Stimulated activated CD4-positive, alpha-beta T cell treated with anti-CD3 and anti-CD28 coated beads, Interleukin-12 subunit alpha, Interleukin-12 subunit beta, amount 100 ng/mL, for 48 hours (primary cell): ENCODE measurements at regions not wholly inside any gene's neighbourhood (a gene's known extent, or its start where the extent isn't known, plus 50 kb on each side); places are given as distances from the start of the nearest gene placed in this dataset.
"Not testable (repeated sequence)": the region's sequence is repeated elsewhere in the genome, so short reads cannot be mapped to it uniquely, and the experiment has no call there.

ENCODE experiments used
- DNase-seq, 3 donors: peaks; one replicate each; pipeline ENCODE4 v3.0.0-alpha.2; 2020; ENCODE audit warnings: low read depth in 2 of 3, low spot score in 1 of 3

DNA sequence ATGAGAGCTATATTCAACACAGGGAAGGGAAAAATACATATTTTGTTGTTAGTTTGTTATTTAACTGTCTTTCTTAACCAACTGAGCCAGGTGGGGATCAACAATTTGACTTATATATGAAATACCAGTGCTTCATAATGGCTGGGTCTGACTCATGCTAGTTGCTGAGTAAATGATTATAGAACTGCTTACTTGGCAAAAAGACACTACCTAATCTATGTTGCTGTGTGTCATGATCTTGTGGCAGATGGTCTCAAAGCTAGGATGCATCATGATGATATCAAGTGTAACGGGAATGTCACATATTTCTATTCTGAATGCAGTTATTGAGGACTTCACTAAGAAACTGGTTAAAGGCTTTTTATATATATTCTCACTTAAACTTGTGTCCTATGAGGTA, 727.4 kb upstream of the SLITRK1 start:
- no peak for DNase-seq

DNA sequence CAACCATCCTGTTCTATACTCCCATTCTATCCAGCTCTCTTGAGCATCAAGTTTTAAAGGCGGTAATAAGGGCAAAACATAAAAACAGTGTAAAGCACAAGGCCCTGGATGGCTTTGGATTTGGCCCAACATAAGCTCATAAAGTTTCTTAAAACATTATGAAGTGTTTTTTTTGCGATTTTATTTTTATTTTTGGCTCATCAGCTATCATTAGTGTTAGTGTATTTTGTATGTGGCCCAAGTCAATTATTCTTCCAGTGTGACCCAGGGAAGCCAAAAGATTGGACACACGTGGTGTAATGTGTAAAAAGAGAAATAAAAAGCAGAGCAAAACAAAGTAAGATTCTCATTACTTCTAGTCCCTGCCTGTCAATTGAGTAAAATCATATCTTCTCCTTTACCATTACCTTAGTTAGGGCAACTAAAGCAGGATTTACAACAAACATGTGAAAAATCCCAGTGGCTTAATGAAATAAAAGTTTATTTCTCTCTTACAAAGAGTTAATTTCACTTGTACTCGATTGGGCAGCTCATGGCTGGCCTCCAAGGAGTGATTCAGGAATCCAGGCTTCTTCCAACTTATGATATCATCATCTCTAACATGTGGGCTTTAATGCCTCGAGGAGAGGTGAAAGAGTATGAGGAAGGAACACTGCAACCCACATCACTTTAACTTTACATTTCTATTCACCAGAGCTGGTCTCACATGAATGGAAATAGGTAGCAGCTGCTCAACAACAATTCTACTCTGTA, 725.2 kb upstream of the SLITRK1 start:
- DNase-seq: no peak

DNA sequence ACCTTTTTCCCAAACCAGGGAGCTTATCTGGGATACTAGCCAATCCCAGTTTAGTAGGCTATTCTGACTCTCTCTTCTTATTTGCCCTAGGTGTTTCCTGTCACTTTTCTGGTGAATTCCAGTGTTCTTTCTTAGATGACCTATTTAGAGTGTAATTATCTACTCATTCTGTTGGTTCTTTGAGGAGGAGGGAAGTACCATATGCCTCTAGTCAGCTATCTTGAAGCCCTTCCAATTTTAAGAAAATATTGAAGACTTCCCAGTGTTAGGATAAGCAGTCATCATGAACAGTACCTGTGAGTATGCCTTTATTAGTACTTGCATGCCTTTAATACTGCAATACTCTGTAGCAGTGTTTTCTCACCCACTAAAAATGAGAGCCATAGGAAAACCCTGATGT, 724.3 kb upstream of the SLITRK1 start:
- DNase-seq: no peak

DNA sequence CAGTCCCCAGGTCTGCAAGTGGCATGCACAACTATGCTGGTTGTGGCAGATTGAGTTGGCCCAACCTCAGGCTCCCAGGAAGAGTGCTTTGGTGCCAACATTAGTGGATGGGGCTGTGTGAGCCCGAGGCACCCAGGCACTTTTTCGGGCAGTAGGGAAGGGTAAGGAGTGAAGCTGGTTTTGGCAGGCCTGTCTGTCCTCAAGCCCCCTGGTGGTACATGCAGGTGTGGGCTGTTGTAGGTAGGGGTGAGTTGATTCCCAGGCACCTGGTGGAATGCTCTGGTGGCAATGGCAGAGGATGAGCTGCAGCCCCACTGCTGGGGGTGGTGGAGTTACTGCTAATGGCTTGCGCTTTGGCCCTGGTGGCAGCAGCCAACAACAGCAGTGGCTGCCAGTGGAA, 723.7 kb upstream of the SLITRK1 start:
- DNase-seq: no peak

DNA sequence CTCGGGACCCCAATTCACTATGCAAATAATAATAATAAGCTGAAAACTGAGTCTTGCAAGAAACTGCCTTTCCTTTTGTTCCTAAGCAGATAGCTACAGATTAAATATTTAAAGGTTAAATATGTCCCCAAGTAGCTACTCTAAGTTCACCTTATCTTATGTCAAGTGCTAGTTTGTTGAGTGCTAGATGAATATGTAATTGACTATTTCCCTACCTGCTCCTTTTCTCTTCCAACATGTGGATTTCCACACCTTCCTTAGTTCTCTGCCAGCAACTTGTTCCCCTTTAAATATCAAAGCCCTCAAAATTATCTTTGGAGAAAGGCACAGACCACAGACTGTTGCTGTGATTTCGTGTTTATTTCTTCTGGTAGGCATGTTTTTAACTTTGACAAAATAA, 709.2 kb upstream of the SLITRK1 start:
- no peak for DNase-seq

DNA sequence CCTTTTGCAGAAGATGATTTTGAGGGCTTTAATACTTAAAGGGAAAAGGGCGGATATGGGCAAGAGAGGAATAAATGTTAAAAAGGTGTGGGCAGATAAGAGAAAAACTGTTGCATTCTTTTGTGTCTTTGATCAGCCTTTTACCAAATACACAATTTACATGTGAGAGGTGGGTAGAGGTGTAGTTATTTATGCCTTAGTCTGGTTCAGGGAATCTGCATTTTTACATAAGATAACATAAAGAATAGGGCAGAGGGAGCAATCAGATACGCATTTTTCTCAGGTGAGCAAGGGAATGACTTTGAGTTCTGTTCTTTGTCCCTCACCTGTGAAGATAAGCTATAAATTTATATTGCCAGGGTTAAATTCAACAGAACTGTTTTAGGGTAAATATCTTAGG, 708.4 kb upstream of the SLITRK1 start:
- no peak for DNase-seq

DNA sequence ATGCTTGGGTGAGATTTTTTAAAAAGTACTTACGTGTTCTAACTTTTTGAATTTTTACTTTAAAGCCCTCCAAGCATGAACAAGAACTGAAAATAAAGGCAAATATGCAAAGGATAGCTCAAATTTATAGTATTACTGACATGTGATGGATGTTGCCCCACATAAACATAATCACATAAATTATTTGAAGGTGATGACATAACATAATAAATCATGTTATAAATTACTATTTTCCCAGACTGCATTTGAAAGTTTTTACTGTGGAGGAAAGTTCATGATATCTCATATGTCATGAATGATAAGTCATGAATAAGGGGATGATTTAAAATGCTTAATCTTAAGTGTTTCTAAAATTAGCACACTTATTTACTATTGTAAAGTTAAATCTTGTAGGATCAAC, 705.7 kb upstream of the SLITRK1 start:
- DNase-seq: no peak

DNA sequence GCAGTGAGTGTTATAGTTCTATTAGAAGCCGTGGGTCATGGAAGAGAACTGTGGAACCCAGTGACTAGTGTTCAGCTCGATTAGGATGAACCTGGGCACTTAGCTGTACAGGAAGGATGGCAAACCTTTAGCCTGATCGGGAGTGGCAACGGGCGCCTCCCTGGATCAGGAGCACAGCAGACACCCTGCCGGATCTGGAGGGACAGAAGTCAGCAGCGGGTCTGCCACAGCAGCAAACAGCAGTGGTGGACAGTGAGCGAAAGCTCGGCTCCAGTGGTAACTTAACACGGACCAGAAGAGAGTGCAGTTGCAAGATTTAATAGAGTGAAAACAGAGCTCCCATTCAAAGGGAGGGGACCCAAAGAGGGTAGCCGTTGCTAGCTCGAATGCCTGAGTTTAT, 697.6 kb upstream of the SLITRK1 start:
- DNase-seq: not testable (repeated sequence)

DNA sequence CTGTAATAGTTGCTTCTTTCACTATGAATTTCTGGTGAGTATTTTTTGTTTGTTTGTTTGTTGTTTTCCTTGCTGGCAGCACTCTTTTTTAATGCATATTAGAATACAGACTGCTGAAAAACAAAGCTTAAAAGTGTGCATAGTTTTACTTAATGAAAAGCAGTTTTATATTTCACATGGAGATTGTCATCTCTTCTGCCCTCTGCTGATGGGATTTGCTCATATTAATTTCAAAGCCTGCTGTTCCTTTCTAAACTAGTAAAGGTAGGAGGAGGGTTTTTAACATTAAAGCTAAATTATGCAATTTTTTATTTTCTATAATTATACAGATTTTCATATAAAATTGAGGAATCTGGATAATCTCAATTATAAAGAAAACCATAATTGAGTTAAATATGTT, 692.6 kb upstream of the SLITRK1 start:
- DNase-seq: no peak

DNA sequence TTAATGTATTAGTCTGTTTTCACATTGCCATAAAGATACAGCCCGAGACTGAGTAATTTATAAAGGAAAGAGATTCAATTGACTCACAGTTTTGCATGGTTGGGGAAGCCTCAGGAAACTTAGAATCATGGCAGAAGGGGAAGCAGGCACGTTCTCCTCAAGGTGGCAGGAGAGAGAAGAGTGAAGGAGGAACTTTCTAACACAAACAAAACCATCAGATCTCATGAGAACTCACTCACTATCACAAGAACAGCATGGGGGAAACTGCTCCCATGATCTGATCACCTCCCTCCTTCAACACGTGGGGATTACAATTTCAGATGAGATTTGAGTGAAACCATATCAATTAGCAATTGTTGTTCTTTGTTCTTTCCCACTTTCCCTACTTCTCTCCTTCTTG, 689.0 kb upstream of the SLITRK1 start:
- no peak for DNase-seq

DNA sequence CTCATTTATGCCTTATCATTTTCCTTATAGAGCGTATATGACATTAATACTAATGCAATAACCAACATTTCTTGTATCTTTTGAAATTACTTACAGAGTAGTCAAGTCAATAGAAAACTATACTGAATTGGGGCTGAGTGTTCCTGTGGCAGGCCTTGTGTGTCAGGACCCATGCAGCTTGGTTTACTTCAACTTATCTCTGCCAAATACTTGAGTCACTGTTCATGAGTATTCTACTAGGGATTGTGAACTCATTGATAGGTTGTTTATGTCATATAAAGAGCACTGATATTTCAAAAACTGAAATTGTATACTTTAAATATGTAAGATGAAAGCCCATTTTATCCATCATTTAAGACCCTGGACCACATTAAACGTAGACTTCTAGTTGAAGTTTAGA, 688.6 kb upstream of the SLITRK1 start:
- no peak for DNase-seq

DNA sequence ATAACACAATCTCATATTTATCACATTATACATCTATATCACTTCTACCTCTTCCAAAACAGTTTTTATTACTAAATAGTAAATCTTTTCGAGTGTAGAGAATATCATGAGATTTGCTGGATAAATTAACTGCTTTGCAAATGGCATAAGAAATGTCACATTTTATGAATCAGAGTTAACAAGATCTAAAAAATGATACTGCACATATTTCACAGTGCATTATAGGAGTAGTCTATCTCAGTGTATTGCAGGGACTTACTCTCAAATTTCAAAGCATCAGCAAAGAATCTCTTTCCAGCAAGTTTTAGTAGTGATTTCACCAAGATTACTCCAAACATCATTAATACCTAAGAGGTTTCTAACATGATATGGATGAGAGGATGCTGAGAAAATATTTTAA, 687.1 kb upstream of the SLITRK1 start:
- no peak for DNase-seq

DNA sequence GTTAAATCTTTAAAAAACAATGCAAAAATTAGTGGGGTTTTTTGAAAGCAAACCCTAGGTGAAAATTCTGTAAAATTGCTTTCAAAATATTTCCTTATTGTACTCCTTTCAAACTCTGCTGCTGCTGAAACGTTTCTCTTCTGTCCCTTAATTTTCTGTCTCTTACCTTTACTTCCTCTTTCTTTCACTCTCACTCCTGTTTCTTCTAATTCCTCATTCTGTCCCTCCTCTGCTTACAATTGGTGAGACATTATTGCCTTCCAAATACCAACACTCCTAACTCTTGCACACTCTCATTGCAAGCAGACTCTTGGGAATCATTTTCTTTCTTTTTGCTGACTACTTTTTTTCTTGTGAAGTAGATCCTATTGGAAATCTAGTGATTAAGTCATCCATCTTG, 685.6 kb upstream of the SLITRK1 start:
- DNase-seq: no peak

DNA sequence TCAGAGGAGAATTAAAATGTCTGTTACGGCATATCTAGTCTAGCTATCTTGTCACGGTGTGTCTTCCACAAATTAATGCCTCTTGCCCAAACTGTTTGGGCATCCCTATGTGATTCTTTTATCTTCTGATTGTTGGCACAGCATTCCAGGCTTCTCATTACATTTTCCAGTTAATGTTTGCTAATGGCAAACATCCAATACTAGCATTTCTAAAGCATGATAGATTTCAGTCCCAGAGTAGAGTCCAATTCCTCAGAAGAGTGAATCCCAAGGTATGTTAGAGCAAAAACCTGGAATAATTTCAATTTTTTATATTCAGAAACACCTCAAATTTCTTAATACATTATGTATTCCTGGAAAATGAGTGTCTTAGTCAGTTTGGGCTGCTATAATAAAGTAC, 684.5 kb upstream of the SLITRK1 start:
- no peak for DNase-seq

DNA sequence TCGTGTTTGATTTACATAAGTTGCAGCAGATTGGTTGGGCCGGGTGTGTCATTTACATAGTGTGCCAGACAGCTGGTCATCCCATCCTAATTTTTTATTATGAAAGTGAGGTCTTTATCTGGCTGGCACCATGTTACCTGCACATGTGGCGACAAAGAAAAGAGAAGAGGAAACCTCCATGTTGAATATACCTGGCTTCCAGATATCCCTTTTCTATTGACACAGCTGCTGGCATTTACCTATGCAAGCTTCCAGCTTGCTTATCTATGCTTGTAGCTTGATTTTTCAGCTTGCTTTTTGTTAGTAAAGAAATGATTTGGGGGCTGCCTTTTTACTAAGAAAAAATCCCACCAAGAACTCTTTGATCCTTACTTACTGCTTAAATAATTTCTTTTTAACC, 681.3 kb upstream of the SLITRK1 start:
- DNase-seq: no peak

DNA sequence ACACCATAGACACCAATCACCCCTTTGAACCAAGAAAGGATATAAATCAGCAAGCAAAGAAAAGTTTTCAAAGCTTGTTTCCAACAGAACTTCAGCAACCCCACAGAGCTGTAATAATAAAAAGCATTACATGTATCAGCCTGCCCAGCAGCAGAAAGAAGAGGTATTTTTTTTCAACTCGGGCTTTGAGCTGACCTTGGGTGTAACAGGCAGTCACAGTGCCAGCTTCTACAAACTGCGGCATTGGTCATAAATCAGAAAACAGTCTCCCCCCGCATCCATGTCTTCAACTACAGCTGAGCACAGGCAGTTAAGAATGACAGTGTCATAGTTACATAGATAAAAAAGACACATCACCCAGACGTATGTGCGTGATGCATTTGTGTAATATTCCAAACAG, 671.0 kb upstream of the SLITRK1 start:
- DNase-seq: no peak

DNA sequence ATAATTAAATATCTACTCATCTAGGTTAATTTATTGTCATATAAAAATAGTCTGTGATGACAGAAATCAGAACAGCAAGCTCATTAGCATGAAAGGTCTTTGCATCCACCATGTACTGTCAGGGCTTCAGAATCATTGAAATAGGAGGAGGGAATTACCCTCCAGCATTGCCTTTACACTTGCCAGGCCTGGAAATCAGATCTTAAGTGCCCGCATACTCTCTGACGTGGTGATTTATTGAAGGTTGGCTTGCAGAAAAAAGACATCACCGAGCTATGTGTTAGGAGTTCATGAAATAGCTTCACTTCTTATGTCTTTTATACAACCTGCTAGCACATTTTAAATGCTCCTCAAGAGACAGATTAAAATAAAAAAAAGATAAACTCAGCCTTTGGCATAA, 661.7 kb upstream of the SLITRK1 start:
- no peak for DNase-seq

DNA sequence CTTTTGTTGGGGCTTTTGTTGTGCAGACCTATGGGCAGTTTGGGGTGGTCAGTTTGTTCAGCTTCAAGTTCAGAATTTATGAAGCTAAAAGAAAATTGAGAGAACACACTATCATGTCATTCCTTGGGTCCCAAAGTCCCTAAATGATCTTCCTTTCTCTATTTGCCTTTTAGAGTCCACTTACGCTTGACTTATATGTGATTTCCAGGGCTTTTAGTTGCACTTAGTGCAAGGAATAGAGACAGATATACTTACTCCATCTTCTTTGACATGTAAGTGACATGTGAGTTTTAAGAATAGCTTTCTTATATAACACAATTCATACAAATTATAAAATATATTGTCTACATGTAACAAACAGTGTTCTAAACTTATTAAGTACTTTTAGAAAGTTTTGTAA, 660.1 kb upstream of the SLITRK1 start:
- no peak for DNase-seq

DNA sequence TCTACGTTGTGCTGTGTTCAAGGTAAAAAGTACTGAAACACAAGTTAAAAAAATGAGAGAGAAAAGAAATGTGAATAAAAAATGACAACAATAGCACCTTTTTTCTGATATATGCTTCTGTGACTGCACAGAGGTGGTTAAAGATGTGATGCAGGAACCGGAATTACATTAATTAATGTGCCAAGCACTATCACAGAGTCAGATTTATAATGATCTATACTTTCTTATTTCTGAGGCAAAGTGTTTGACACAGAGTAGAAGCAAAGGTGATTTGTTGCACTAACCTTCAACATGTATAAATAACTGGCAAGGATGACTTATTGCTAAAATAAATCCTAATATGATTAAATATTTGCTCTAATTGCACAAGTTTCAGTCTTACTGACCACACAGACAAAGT, 654.6 kb upstream of the SLITRK1 start:
- DNase-seq: no peak

DNA sequence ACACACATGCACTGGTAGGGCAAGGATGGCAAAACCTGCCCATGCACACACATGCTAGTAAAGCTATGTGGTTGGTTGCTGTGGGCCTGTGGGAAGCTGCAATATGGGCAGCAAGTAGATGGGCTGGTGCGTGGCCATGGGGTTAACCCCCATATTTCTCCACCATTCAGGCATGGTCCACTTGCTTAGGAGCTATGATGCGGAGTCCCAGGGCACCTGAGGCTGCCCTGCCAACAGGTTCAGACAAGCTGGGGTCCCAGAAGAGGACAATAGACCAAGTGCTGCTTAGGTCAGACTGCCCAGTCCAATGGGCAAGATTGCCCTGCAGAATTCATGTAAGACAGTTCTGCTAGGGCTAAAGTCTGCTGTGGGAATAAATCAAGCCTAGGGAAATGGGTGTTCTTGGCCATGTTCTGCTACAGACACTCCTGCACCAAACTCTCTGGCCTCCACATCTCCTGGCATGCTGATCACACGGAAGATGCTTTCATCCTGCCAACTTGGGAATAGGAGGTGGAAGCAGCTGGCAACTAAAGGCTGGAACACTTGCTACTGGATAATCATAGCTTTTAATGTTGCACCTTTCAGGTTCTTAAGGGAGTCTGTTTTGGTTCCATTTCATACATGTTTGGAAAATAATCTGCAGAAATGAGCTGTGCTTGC, 646.3 kb upstream of the SLITRK1 start:
- no peak for DNase-seq

DNA sequence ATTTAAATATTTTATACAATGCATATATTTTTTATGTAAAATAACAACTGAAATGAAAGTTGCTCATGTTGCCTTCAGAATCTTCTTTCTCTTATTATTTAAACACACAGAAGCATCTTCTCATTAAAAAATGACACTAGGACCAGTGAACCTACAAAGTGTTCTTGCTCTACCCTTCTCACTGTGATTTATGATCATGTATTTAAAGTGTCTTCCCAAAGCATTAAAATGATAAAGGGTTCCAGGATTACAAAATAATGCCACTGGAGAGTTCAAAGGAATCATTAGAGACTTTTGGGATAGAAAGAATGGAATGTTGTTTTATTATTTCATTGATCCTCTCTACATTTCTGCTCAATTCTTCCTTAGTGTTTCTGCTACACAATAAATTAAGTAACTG, 643.6 kb upstream of the SLITRK1 start:
- no peak for DNase-seq

DNA sequence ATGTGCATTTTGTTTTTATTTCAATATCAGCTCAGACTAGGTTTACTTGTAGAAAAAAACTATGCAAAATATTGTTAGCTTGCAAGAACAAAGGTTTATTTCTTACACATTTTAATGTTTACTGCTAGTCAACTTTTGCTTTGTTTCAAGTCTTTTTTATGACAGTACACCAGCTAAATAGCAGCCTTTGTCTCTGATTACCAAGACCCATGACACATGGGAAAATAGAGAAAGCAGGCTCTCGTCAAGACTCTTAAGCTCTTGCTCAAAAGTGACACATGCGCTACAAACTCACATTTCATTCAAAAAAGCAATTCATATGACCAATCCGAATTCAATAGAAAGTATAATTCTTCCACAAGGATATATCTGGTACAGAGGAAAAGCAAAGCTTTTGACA, 642.3 kb upstream of the SLITRK1 start:
- no peak for DNase-seq

DNA sequence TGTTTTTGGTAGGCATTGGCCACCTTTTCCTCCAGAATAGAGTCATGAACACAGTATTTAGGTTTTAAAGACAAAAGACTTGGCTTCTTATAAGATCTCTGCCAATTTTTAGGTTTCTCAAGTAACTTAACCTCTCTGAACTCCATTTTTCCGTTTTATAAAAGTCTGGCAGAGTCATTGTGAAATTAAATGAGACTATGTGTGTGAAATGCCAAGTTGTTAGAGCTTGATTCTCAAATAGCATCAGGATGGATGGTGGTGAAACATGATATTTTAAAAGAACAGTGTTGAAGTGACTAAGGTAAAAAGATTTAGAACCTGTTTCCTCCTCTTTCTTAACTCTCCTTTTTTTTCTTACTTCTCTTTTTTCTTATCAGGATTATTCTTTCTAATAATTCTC, 617.7 kb upstream of the SLITRK1 start:
- DNase-seq: no peak
